WTC11 (cell line): ENCODE measurements at regions not wholly inside any gene's neighbourhood (a gene's known extent, or its start where the extent isn't known, plus 50 kb on each side); places are given as distances from the start of the nearest gene placed in this dataset.

Experiments used
- ATAC-seq: fragments of 200-7000 bp; cut with Tn5 transposase; 2 replicates; pipeline ENCODE4 v1.10.0; 2021; ENCODE audit warnings: mild to moderate bottlenecking, moderate library complexity
- CTCF ChIA-PET: fragments of 300-600 bp; sonication (Branson Sonifier 250); formaldehyde crosslinking; loops from one replicate; lab custom pipeline; 2021; ENCODE audit warnings: antibody characterized with exemption; lab: Charles Lee
- POLR2A ChIA-PET: fragments of 350-600 bp; sonication (Branson Sonifier 250); formaldehyde crosslinking; loops from one replicate; lab custom pipeline; 2021; ENCODE audit warnings: antibody characterized with exemption; lab: Charles Lee
- DNase-seq: peaks from one replicate; pipeline ENCODE4 v3.0.0; 2021; ENCODE audit warnings: low spot score
- H3K27ac Mint-ChIP-seq: 2 replicates; pipeline ENCODE4 v1.8.0; 2021; ENCODE audit warnings: mixed read lengths
- H3K27me3 Mint-ChIP-seq: 2 replicates; pipeline ENCODE4 v1.8.0; 2021; ENCODE audit warnings: low read depth, mild to moderate bottlenecking, moderate library complexity, mixed read lengths
- H3K36me3 Mint-ChIP-seq: 2 replicates; pipeline ENCODE4 v1.8.0; 2021; ENCODE audit warnings: mixed read lengths
- H3K4me1 Mint-ChIP-seq: 2 replicates; pipeline ENCODE4 v1.8.0; 2022; ENCODE audit warnings: mixed read lengths
- H3K4me3 Mint-ChIP-seq: 2 replicates; pipeline ENCODE4 v1.8.0; 2021; ENCODE audit warnings: mild to moderate bottlenecking, moderate library complexity, mixed read lengths
- H3K9me3 Mint-ChIP-seq: 2 replicates; pipeline ENCODE4 v1.8.0; 2021; ENCODE audit warnings: mixed read lengths
- ATF1 ChIP-seq: sonication (generic); formaldehyde crosslinking; IDR thresholded peaks from 2 replicates; pipeline ENCODE4 v1.8.1; 2023; ENCODE audit warnings: mild to moderate bottlenecking, moderate library complexity, missing genetic modification reagents
- ATF6 ChIP-seq: sonication (generic); formaldehyde crosslinking; IDR thresholded peaks from 2 replicates; pipeline ENCODE4 v1.8.1; 2023; ENCODE audit warnings: mild to moderate bottlenecking, missing genetic modification reagents
- CBFB ChIP-seq: sonication (generic); formaldehyde crosslinking; IDR thresholded peaks from 2 replicates; pipeline ENCODE4 v1.8.1; 2022; ENCODE audit warnings: mild to moderate bottlenecking, low read depth, missing genetic modification reagents
- CREM ChIP-seq: sonication (generic); formaldehyde crosslinking; IDR thresholded peaks from 2 replicates; pipeline ENCODE4 v1.8.1; 2022; ENCODE audit warnings: mild to moderate bottlenecking, missing genetic modification reagents, moderate library complexity
- E2F1 ChIP-seq: sonication (generic); formaldehyde crosslinking; IDR thresholded peaks from 2 replicates; pipeline ENCODE4 v1.8.0; 2022; ENCODE audit warnings: mild to moderate bottlenecking, missing genetic modification reagents
- GABPB1 ChIP-seq: sonication (generic); formaldehyde crosslinking; IDR thresholded peaks from 2 replicates; pipeline ENCODE4 v1.8.1; 2023; ENCODE audit warnings: mild to moderate bottlenecking, missing genetic modification reagents
- GRHL2 ChIP-seq: fragments of 250-450 bp; sonication (Bioruptor Pico); IDR thresholded peaks from 2 replicates; pipeline ENCODE4 v1.8.0; 2022; ENCODE audit warnings: mild to moderate bottlenecking, moderate library complexity; ENCODE audit not compliant: insufficient replicate concordance, severe bottlenecking
- HMGXB4 ChIP-seq: sonication (generic); formaldehyde crosslinking; IDR thresholded peaks from 2 replicates; pipeline ENCODE4 v1.8.1; 2023; ENCODE audit warnings: mild to moderate bottlenecking, moderate library complexity, missing genetic modification reagents
- JUN ChIP-seq: sonication (generic); formaldehyde crosslinking; IDR thresholded peaks from 2 replicates; pipeline ENCODE4 v1.8.0; 2023; ENCODE audit warnings: mild to moderate bottlenecking, missing genetic modification reagents
- MYBL2 ChIP-seq: sonication (generic); formaldehyde crosslinking; IDR thresholded peaks from 2 replicates; pipeline ENCODE4 v1.8.1; 2023; ENCODE audit warnings: mild to moderate bottlenecking, moderate library complexity, missing genetic modification reagents
- NFYB ChIP-seq: sonication (generic); formaldehyde crosslinking; conservative IDR thresholded peaks from 2 replicates; pipeline ENCODE4 v1.8.0; 2022; ENCODE audit warnings: low read depth, missing genetic modification reagents
- NR3C1 ChIP-seq: sonication (generic); formaldehyde crosslinking; conservative IDR thresholded peaks from 2 replicates; pipeline ENCODE4 v1.8.1; 2023; ENCODE audit warnings: low read depth, mild to moderate bottlenecking, missing genetic modification reagents
- OVOL2 ChIP-seq: fragments of 250-450 bp; sonication (Bioruptor Pico); IDR thresholded peaks from 2 replicates; pipeline ENCODE4 v1.9.0; 2021; ENCODE audit warnings: mild to moderate bottlenecking, borderline replicate concordance
- PRRX2 ChIP-seq: fragments of 250-450 bp; sonication (Bioruptor Pico); IDR thresholded peaks from 2 replicates; pipeline ENCODE4 v1.8.0; 2021; ENCODE audit warnings: mild to moderate bottlenecking
- STAT6 ChIP-seq: sonication (generic); formaldehyde crosslinking; conservative IDR thresholded peaks from 2 replicates; pipeline ENCODE4 v1.8.1; 2023; ENCODE audit warnings: mild to moderate bottlenecking, low read depth, missing genetic modification reagents, moderate library complexity
- USF1 ChIP-seq: sonication (generic); formaldehyde crosslinking; IDR thresholded peaks from 2 replicates; pipeline ENCODE4 v1.8.0; 2022; ENCODE audit warnings: mild to moderate bottlenecking, missing genetic modification reagents
- ZBTB21 ChIP-seq: sonication (generic); formaldehyde crosslinking; IDR thresholded peaks from 2 replicates; pipeline ENCODE4 v1.8.1; 2023; ENCODE audit warnings: mild to moderate bottlenecking, missing genetic modification reagents, borderline replicate concordance
- ZBTB43 ChIP-seq: sonication (generic); formaldehyde crosslinking; IDR thresholded peaks from 2 replicates; pipeline ENCODE4 v1.8.1; 2023; ENCODE audit warnings: mild to moderate bottlenecking, missing genetic modification reagents
- ZNF138 ChIP-seq: sonication (generic); formaldehyde crosslinking; conservative IDR thresholded peaks from 2 replicates; pipeline ENCODE4 v1.8.1; 2022; ENCODE audit warnings: mild to moderate bottlenecking, moderate library complexity, missing genetic modification reagents
- ZNF317 ChIP-seq: sonication (generic); formaldehyde crosslinking; IDR thresholded peaks from 2 replicates; pipeline ENCODE4 v1.8.1; 2023; ENCODE audit warnings: low read depth, mild to moderate bottlenecking, moderate library complexity, missing genetic modification reagents, borderline replicate concordance
- ZNF416 ChIP-seq: fragments of 250-450 bp; sonication (Bioruptor Pico); IDR thresholded peaks from 2 replicates; pipeline ENCODE4 v1.9.0; 2021; ENCODE audit warnings: mild to moderate bottlenecking, inconsistent platforms
- ZNF671 ChIP-seq: fragments of 250-450 bp; sonication (Bioruptor Pico); IDR thresholded peaks from 2 replicates; pipeline ENCODE4 v1.8.0; 2021; ENCODE audit warnings: mild to moderate bottlenecking

- TF ChIP-seq HMGXB4 (no peak), STAT6 (CRISPR knock-in tag) (no peak), NFYB (CRISPR knock-in tag) (no peak), ATF6 (CRISPR knock-in tag) (no peak), E2F1 (no peak), ATF1 (CRISPR knock-in tag) (no peak), NR3C1 (CRISPR knock-in tag) (no peak)
- TF ChIP-seq, all 79 proteins: peak for 0
Observed at GRCh38 chr13:72050251-72050650, 183.2 kb upstream of the DACH1 start (continued).

- Mint-ChIP-seq H3K9me3 (no peaks in the 10 kb centered on the region), H3K27me3 (no peaks in the 10 kb centered on the region), H3K27ac (no peak overlapping the region), H3K4me3 (no peak overlapping the region), H3K4me1 (no peaks in the 10 kb centered on the region; the same call in 1 of the 2 replicates), H3K36me3 (no peaks in the 10 kb centered on the region)
- ATAC-seq (no peak), DNase-seq (no peak)
- POLR2A ChIA-PET = no interaction called here
- TF ChIP-seq CREM (CRISPR knock-in tag) (no peak), PRRX2 (CRISPR knock-in tag) (no peak), CBFB (CRISPR knock-in tag) (no peak), JUN (no peak), GABPB1 (CRISPR knock-in tag) (no peak), OVOL2 (CRISPR knock-in tag) (no peak)
- CTCF ChIA-PET = interaction anchor here (0.6 kb wide), 1 partner anchor 757 kb away, joined by 4 read pairs; no protein-coding TSS in a partner anchor
Observed at GRCh38 chr13:72043366-72043765, 176.4 kb upstream of the DACH1 start.

GRCh38 chr13:72041165-72041564, 174.2 kb upstream of the DACH1 start:
- Mint-ChIP-seq H3K4me3 (no peak overlapping the region), H3K36me3 (no peaks in the 10 kb centered on the region), H3K27ac (no peak overlapping the region), H3K4me1 (no peaks in the 10 kb centered on the region), H3K9me3 (no peaks in the 10 kb centered on the region), H3K27me3 (no peaks in the 10 kb centered on the region)
- DNase-seq (no peak), ATAC-seq (no peak)
- CTCF ChIA-PET = no interaction called here
- POLR2A ChIA-PET = no interaction called here
- TF ChIP-seq GABPB1 (CRISPR knock-in tag) (no peak), ZNF317 (no peak), NR3C1 (CRISPR knock-in tag) (no peak), E2F1 (no peak), OVOL2 (CRISPR knock-in tag) (no peak), ZNF138 (CRISPR knock-in tag) (no peak), GRHL2 (no peak), ZBTB21 (CRISPR knock-in tag) (no peak), ZNF671 (no peak), MYBL2 (CRISPR knock-in tag) (no peak), ZBTB43 (CRISPR knock-in tag) (no peak), USF1 (CRISPR knock-in tag) (no peak), ZNF416 (CRISPR knock-in tag) (no peak)
